ENCODE measurements at regions not wholly inside any gene's neighbourhood (a gene's known extent, or its start where the extent isn't known, plus 50 kb on each side); places are given as distances from the start of the nearest gene placed in this dataset.

DNA sequence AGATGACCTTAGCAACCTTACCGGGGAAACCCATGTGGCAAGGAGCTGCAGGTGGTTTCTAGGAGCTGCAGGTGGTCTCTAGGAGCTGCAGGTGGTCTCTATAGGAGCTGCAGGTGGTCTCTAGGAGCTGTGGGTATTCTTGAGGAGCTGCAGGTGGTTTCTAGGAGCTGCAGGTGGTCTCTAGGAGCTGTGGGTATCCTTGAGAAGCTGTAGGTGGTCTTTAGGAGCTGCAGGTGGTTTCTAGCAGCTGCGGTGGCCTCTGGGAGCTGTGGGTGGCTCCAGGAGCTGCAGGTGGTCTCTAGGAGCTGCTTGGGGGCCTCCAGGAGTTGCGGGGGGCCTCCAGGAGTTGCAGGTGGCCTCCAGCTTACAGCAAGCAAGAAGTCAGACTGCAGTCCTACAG lies 997.5 kb downstream of the TBC1D22A start:
- Histone ChIP-seq H3K4me3 (ENCODE audit: low read length in 2 of 2) (no peak overlapping the region), H3K4ac (ENCODE audit: low read length) (no peak overlapping the region), H3K27me3 (ENCODE audit: control insufficient read depth in 3 of 3, insufficient read depth in 3 of 3, low read depth in 1 of 3, low read length in 3 of 3) (no peaks in the 10 kb centered on the region), H3K9ac (ENCODE audit: low read depth, low read length, poor library complexity) (no peak overlapping the region), H3K4me2 (ENCODE audit: insufficient read depth, low read length, poor library complexity, severe bottlenecking) (no peak overlapping the region), H3K36me3 (replicated peaks in 1 of 2; ENCODE audit: control insufficient read depth in 2 of 2, insufficient read depth in 2 of 2, low read length in 2 of 2) (no peaks in the 10 kb centered on the region), H2BK5ac (ENCODE audit: low read length) (no peak overlapping the region), H4K91ac (ENCODE audit: low read depth, low read length, poor library complexity) (no peak overlapping the region), H3K27ac (replicated peaks; ENCODE audit: low read length) (no peak overlapping the region), H4K8ac (ENCODE audit: low read depth, low read length) (no peak overlapping the region), H3K23ac (ENCODE audit: low read depth, low read length, poor library complexity) (no peak overlapping the region), H2BK120ac (ENCODE audit: low read depth, low read length) (no peak overlapping the region), H3K4me1 (ENCODE audit: control insufficient read depth in 2 of 2, insufficient read depth in 1 of 2, low read depth in 1 of 2, low read length in 2 of 2) (no peaks in the 10 kb centered on the region), H3K14ac (ENCODE audit: low read length) (no peak overlapping the region), H2BK15ac (ENCODE audit: low read length) (no peak overlapping the region), H2AK5ac (ENCODE audit: low read depth, low read length) (no peak overlapping the region), H3K18ac (ENCODE audit: low read length) (peak overlapping the region; percentile 2), H2AFZ (ENCODE audit: low read length) (no peak overlapping the region), H2BK12ac (ENCODE audit: low read length) (no peak overlapping the region), H3K79me1 (ENCODE audit: low read depth, low read length) (no peaks in the 10 kb centered on the region), H3K9me3 (replicated peaks in 1 of 2; ENCODE audit: control insufficient read depth in 2 of 2, insufficient read depth in 1 of 2, low read depth in 1 of 2, low read length in 2 of 2) (peaks cover 0 to 2% of the 10 kb centered on the region in 2 donors)
- DNase-seq (ENCODE audit: low spot score): no peak
- no CpG with 5 or more reads among the region's 3 CpGs for WGBS, 2 donors (ENCODE audit: extremely low coverage in 2 of 2, insufficient read length in 2 of 2, insufficient replicate concordance in 1 of 2)

DNA sequence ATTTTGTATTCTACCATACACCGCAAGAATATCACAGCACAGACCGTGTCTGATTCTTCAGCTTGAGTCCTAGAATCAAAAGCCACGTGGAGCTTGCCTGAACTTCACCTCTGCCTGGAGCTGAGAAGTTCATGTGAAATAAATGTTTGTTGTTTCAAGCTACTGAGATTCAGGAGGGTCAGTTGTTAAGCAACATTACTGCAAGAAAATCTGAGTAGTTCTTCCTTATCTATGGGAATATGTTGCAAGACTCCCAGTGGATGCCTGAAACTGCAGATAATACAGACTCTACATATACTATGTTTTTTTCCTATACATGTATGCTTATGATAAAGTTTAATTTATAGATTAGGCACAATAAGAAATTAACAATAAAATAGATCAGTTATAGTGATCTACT lies 995.3 kb downstream of the TBC1D22A start:
- Histone ChIP-seq H3K79me1 (ENCODE audit: low read depth, low read length) (no peaks in the 10 kb centered on the region), H3K9ac (ENCODE audit: low read depth, low read length, poor library complexity) (no peak overlapping the region), H2AK5ac (ENCODE audit: low read depth, low read length) (no peak overlapping the region), H3K4me1 (ENCODE audit: control insufficient read depth in 2 of 2, insufficient read depth in 1 of 2, low read depth in 1 of 2, low read length in 2 of 2) (no peaks in the 10 kb centered on the region), H3K14ac (ENCODE audit: low read length) (no peak overlapping the region), H2BK5ac (ENCODE audit: low read length) (no peak overlapping the region), H2BK12ac (ENCODE audit: low read length) (no peak overlapping the region), H3K4me3 (ENCODE audit: low read length in 2 of 2) (no peak overlapping the region), H4K91ac (ENCODE audit: low read depth, low read length, poor library complexity) (no peak overlapping the region), H2BK120ac (ENCODE audit: low read depth, low read length) (no peak overlapping the region), H3K36me3 (replicated peaks in 1 of 2; ENCODE audit: control insufficient read depth in 2 of 2, insufficient read depth in 2 of 2, low read length in 2 of 2) (no peaks in the 10 kb centered on the region), H3K18ac (ENCODE audit: low read length) (no peak overlapping the region), H2AFZ (ENCODE audit: low read length) (no peak overlapping the region), H3K27ac (replicated peaks; ENCODE audit: low read length) (no peak overlapping the region), H3K23ac (ENCODE audit: low read depth, low read length, poor library complexity) (no peak overlapping the region), H3K4me2 (ENCODE audit: insufficient read depth, low read length, poor library complexity, severe bottlenecking) (no peak overlapping the region), H3K4ac (ENCODE audit: low read length) (no peak overlapping the region), H2BK15ac (ENCODE audit: low read length) (no peak overlapping the region), H3K27me3 (ENCODE audit: control insufficient read depth in 3 of 3, insufficient read depth in 3 of 3, low read depth in 1 of 3, low read length in 3 of 3) (no peaks in the 10 kb centered on the region), H4K8ac (ENCODE audit: low read depth, low read length) (no peak overlapping the region), H3K9me3 (replicated peaks in 1 of 2; ENCODE audit: control insufficient read depth in 2 of 2, insufficient read depth in 1 of 2, low read depth in 1 of 2, low read length in 2 of 2) (peaks cover 0 to 2% of the 10 kb centered on the region in 2 donors)
- DNase-seq (ENCODE audit: low spot score): no peak
- no CpG with 5 or more reads among the region's 3 CpGs for WGBS, 2 donors (ENCODE audit: extremely low coverage in 2 of 2, insufficient read length in 2 of 2, insufficient replicate concordance in 1 of 2)

DNA sequence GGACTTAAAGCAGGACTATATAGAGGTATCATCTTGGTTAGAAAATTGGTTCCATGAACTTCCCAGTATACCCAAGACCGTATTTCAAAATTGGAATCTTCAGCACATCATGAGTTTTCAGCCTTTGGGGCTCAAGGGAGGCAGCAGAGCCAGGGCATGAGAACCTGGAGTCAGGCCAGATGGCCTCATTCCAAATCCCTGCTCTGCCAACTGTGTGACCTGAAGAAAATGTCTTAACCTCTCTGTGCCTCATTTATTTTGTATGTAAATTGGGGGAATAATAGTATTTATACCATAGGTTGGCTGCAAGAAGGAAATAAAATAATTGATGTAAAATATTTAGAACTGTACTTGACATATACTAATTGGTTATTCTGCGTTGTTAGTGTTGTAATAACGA lies 987.6 kb downstream of the TBC1D22A start:
- Histone ChIP-seq H3K27ac (replicated peaks; ENCODE audit: low read length) (no peak overlapping the region), H4K8ac (ENCODE audit: low read depth, low read length) (no peak overlapping the region), H3K36me3 (replicated peaks in 1 of 2; ENCODE audit: control insufficient read depth in 2 of 2, insufficient read depth in 2 of 2, low read length in 2 of 2) (no peaks in the 10 kb centered on the region), H2BK12ac (ENCODE audit: low read length) (no peak overlapping the region), H3K4me3 (ENCODE audit: low read length in 2 of 2) (no peak overlapping the region), H4K91ac (ENCODE audit: low read depth, low read length, poor library complexity) (no peak overlapping the region), H3K4ac (ENCODE audit: low read length) (no peak overlapping the region), H3K4me1 (ENCODE audit: control insufficient read depth in 2 of 2, insufficient read depth in 1 of 2, low read depth in 1 of 2, low read length in 2 of 2) (peaks cover 0 to 5% of the 10 kb centered on the region in 2 donors), H2AK5ac (ENCODE audit: low read depth, low read length) (no peak overlapping the region), H2AFZ (ENCODE audit: low read length) (no peak overlapping the region), H2BK15ac (ENCODE audit: low read length) (no peak overlapping the region), H3K79me1 (ENCODE audit: low read depth, low read length) (no peaks in the 10 kb centered on the region), H2BK120ac (ENCODE audit: low read depth, low read length) (no peak overlapping the region), H3K9ac (ENCODE audit: low read depth, low read length, poor library complexity) (no peak overlapping the region), H3K27me3 (ENCODE audit: control insufficient read depth in 3 of 3, insufficient read depth in 3 of 3, low read depth in 1 of 3, low read length in 3 of 3) (no peaks in the 10 kb centered on the region), H3K9me3 (replicated peaks in 1 of 2; ENCODE audit: control insufficient read depth in 2 of 2, insufficient read depth in 1 of 2, low read depth in 1 of 2, low read length in 2 of 2) (no peaks in the 10 kb centered on the region), H3K23ac (ENCODE audit: low read depth, low read length, poor library complexity) (no peak overlapping the region), H3K4me2 (ENCODE audit: insufficient read depth, low read length, poor library complexity, severe bottlenecking) (no peak overlapping the region), H3K14ac (ENCODE audit: low read length) (no peak overlapping the region), H2BK5ac (ENCODE audit: low read length) (no peak overlapping the region), H3K18ac (ENCODE audit: low read length) (no peak overlapping the region)
- DNase-seq (ENCODE audit: low spot score): no peak
- WGBS, 2 donors (ENCODE audit: extremely low coverage in 2 of 2, insufficient read length in 2 of 2, insufficient replicate concordance in 1 of 2): no CpG with 5 or more reads among the region's 3 CpGs

DNA sequence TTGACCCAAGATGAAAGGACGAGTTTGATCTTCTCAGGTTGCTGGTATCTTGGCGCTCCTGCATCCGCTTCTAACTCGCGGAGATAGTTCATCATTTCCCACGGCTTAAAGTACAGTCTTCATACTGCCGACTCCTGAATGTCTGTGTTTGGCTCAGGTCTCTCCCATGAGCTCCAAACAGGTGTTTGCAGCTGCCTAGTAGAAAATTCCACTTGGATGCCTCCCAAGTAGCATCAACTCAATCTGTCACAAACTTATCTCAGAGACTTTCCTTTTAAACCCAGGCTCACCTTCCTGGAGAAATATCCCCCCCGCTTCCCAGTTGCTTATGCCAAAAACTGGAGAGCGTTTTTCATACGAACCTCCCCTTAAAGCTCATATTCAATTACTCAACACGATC lies 986.5 kb downstream of the TBC1D22A start:
- Histone ChIP-seq H3K4ac (ENCODE audit: low read length) (no peak overlapping the region), H2BK12ac (ENCODE audit: low read length) (no peak overlapping the region), H3K27me3 (ENCODE audit: control insufficient read depth in 3 of 3, insufficient read depth in 3 of 3, low read depth in 1 of 3, low read length in 3 of 3) (no peaks in the 10 kb centered on the region), H4K8ac (ENCODE audit: low read depth, low read length) (no peak overlapping the region), H3K14ac (ENCODE audit: low read length) (no peak overlapping the region), H2BK5ac (ENCODE audit: low read length) (no peak overlapping the region), H3K79me1 (ENCODE audit: low read depth, low read length) (no peaks in the 10 kb centered on the region), H3K4me3 (ENCODE audit: low read length in 2 of 2) (no peak overlapping the region), H3K9ac (ENCODE audit: low read depth, low read length, poor library complexity) (no peak overlapping the region), H2BK120ac (ENCODE audit: low read depth, low read length) (no peak overlapping the region), H3K4me1 (ENCODE audit: control insufficient read depth in 2 of 2, insufficient read depth in 1 of 2, low read depth in 1 of 2, low read length in 2 of 2) (peaks cover 0 to 5% of the 10 kb centered on the region in 2 donors), H3K9me3 (replicated peaks in 1 of 2; ENCODE audit: control insufficient read depth in 2 of 2, insufficient read depth in 1 of 2, low read depth in 1 of 2, low read length in 2 of 2) (no peaks in the 10 kb centered on the region), H3K23ac (ENCODE audit: low read depth, low read length, poor library complexity) (no peak overlapping the region), H3K4me2 (ENCODE audit: insufficient read depth, low read length, poor library complexity, severe bottlenecking) (no peak overlapping the region), H2BK15ac (ENCODE audit: low read length) (no peak overlapping the region), H2AK5ac (ENCODE audit: low read depth, low read length) (no peak overlapping the region), H2AFZ (ENCODE audit: low read length) (no peak overlapping the region), H4K91ac (ENCODE audit: low read depth, low read length, poor library complexity) (no peak overlapping the region), H3K36me3 (replicated peaks in 1 of 2; ENCODE audit: control insufficient read depth in 2 of 2, insufficient read depth in 2 of 2, low read length in 2 of 2) (no peaks in the 10 kb centered on the region), H3K18ac (ENCODE audit: low read length) (no peak overlapping the region), H3K27ac (replicated peaks; ENCODE audit: low read length) (no peak overlapping the region)
- DNase-seq (ENCODE audit: low spot score): no peak
- 100% methylated on average over 1 to 2 of the region's 11 CpGs for WGBS, 2 donors (ENCODE audit: extremely low coverage in 2 of 2, insufficient read length in 2 of 2, insufficient replicate concordance in 1 of 2)
